ENCODE measurements at regions not wholly inside any gene's neighbourhood (a gene's known extent, or its start where the extent isn't known, plus 50 kb on each side); places are given as distances from the start of the nearest gene placed in this dataset.

- TF ChIP-seq, protein P1, sequence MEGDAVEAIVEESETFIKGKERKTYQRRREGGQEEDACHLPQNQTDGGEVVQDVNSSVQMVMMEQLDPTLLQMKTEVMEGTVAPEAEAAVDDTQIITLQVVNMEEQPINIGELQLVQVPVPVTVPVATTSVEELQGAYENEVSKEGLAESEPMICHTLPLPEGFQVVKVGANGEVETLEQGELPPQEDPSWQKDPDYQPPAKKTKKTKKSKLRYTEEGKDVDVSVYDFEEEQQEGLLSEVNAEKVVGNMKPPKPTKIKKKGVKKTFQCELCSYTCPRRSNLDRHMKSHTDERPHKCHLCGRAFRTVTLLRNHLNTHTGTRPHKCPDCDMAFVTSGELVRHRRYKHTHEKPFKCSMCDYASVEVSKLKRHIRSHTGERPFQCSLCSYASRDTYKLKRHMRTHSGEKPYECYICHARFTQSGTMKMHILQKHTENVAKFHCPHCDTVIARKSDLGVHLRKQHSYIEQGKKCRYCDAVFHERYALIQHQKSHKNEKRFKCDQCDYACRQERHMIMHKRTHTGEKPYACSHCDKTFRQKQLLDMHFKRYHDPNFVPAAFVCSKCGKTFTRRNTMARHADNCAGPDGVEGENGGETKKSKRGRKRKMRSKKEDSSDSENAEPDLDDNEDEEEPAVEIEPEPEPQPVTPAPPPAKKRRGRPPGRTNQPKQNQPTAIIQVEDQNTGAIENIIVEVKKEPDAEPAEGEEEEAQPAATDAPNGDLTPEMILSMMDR (IDR thresholded peaks at IDR 0.05; ENCODE audit: borderline replicate concordance, control extremely low read depth, extremely low read depth, insufficient read depth, missing control alignments), result no peak
- DNase-seq (ENCODE audit: low spot score), result no peak
- in situ Hi-C loops (cut with MboI; ENCODE audit: low sequenced_read_pairs, unreplicated experiment), result no loop called here
These were observed 1562.4 kb upstream of the RAG2 start for GRCh38 chr11:38160433-38160832.

DNA sequence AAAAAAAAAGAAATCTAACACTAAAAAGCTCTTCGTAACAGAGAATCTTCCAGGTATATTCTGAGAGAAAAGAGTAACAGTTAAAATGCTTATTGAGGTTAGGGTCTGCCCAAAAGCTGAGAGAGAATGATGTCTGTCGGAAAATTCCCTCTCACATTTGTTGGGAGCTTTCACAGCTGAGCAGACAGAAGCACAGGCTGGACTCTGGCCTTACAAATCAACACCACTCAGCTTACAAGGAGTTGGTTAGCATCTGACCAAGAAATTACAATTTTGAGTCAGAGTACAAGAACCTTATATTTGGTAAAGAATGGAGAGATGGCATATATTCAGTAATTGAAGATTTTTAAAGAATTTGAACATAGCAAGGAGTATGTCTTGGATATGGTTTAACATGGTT is 1561.0 kb upstream of the RAG2 start:
- in situ Hi-C loops (cut with MboI; ENCODE audit: low sequenced_read_pairs, unreplicated experiment), result no loop called here
- no peak for DNase-seq (ENCODE audit: low spot score)
- TF ChIP-seq, protein P1 (IDR thresholded peaks at IDR 0.05; ENCODE audit: borderline replicate concordance, control extremely low read depth, extremely low read depth, insufficient read depth, missing control alignments), result no peak

- in situ Hi-C loops (cut with MboI; ENCODE audit: low sequenced_read_pairs, unreplicated experiment), result no loop called here
- TF ChIP-seq, protein P1 (IDR thresholded peaks at IDR 0.05; ENCODE audit: borderline replicate concordance, control extremely low read depth, extremely low read depth, insufficient read depth, missing control alignments), result no peak
- DNase-seq (ENCODE audit: low spot score), result no peak
These were observed 1558.6 kb upstream of the RAG2 start for GRCh38 chr11:38156495-38157146.

GRCh38 chr11:38155856-38156255 is 1557.8 kb upstream of the RAG2 start:
- TF ChIP-seq, protein P1 (IDR thresholded peaks at IDR 0.05; ENCODE audit: borderline replicate concordance, control extremely low read depth, extremely low read depth, insufficient read depth, missing control alignments), result no peak
- in situ Hi-C loops (cut with MboI; ENCODE audit: low sequenced_read_pairs, unreplicated experiment), result no loop called here
- no peak for DNase-seq (ENCODE audit: low spot score)

- in situ Hi-C loops (cut with MboI; ENCODE audit: low sequenced_read_pairs, unreplicated experiment), result no loop called here
- DNase-seq (ENCODE audit: low spot score), result no peak
- TF ChIP-seq, protein P1 (IDR thresholded peaks at IDR 0.05; ENCODE audit: borderline replicate concordance, control extremely low read depth, extremely low read depth, insufficient read depth, missing control alignments), result no peak
These were observed 1555.9 kb upstream of the RAG2 start for GRCh38 chr11:38153985-38154384.

- TF ChIP-seq, protein P1 (IDR thresholded peaks at IDR 0.05; ENCODE audit: borderline replicate concordance, control extremely low read depth, extremely low read depth, insufficient read depth, missing control alignments), result no peak
- in situ Hi-C loops (cut with MboI; ENCODE audit: low sequenced_read_pairs, unreplicated experiment), result no loop called here
- DNase-seq (ENCODE audit: low spot score), result no peak
These were observed 1545.8 kb upstream of the RAG2 start for GRCh38 chr11:38143852-38144251.

All from GM13976 (cell line).